H1 (cell line): ENCODE measurements at regions not wholly inside any gene's neighbourhood (a gene's known extent, or its start where the extent isn't known, plus 50 kb on each side); places are given as distances from the start of the nearest gene placed in this dataset.

ENCODE experiments used
- CTCF ChIA-PET: fragments of 300-600 bp; sonication (Branson Sonifier 250); formaldehyde crosslinking; loops from one replicate; lab custom pipeline; 2021; ENCODE audit not compliant: partially characterized antibody; lab: Charles Lee
- POLR2A ChIA-PET: fragments of 300-600 bp; sonication (Branson Sonifier 250); formaldehyde crosslinking; loops from one replicate; lab custom pipeline; 2021; ENCODE audit warnings: inconsistent platforms; ENCODE audit not compliant: partially characterized antibody; lab: Charles Lee
- DNase-seq, 2 experiments: peaks; one replicate each; pipeline versions ENCODE4 v3.0.0 to v3.0.0-alpha.2; 2010 to 2022; ENCODE audit warnings: low spot score in 2 of 2, low read depth in 1 of 2, mixed read lengths in 1 of 2
- FAIRE-seq: peaks from 2 replicates; lab custom pipeline; 2011; peaks lifted over from hg19 to GRCh38; lab: Jason Lieb, UNC
- H2AFZ ChIP-seq: 2 replicates; pipeline ENCODE4 v1.8.1; 2012; ENCODE audit warnings: low read length, inconsistent platforms
- H2AK5ac ChIP-seq: 2 replicates; pipeline ENCODE4 v1.6.1; 2013; ENCODE audit warnings: low read depth, low read length
- H2BK120ac ChIP-seq: replicated peaks from 2 replicates; pipeline ENCODE3; 2013; ENCODE audit warnings: low read depth, low read length, inconsistent platforms
- H2BK12ac ChIP-seq: 2 replicates; pipeline ENCODE4 v1.6.1; 2013; ENCODE audit warnings: low read depth, low read length
- H2BK15ac ChIP-seq: 2 replicates; pipeline ENCODE4 v1.6.1; 2013; ENCODE audit warnings: low read length
- H2BK20ac ChIP-seq: 2 replicates; pipeline ENCODE4 v1.6.1; 2013; ENCODE audit warnings: low read length
- H2BK5ac ChIP-seq: 2 replicates; pipeline ENCODE4 v1.6.1; 2013; ENCODE audit warnings: low read depth, low read length
- H3K14ac ChIP-seq: 2 replicates; pipeline ENCODE4 v1.6.1; 2013; ENCODE audit warnings: inconsistent platforms; ENCODE audit not compliant: insufficient read length
- H3K18ac ChIP-seq: 2 replicates; pipeline ENCODE4 v1.6.1; 2013; ENCODE audit warnings: low read length; ENCODE audit errors: extremely low read depth
- H3K23ac ChIP-seq: 2 replicates; pipeline ENCODE4 v1.6.1; 2013; ENCODE audit warnings: inconsistent platforms; ENCODE audit not compliant: insufficient read length
- H3K23me2 ChIP-seq: 2 replicates; pipeline ENCODE4 v1.6.1; 2013; ENCODE audit warnings: low read depth, low read length
- H3K27ac ChIP-seq: 2 replicates; pipeline ENCODE4 v1.6.1; 2011; ENCODE audit warnings: low read depth, low read length, inconsistent platforms
- H3K27me3 ChIP-seq, 4 experiments: replicated peaks in 1 of 4; 1 replicate in 1 of 4; 2 replicates in 3 of 4; pipeline versions ENCODE4 v1.6.1 to v1.8.1; 2011 to 2013; ENCODE audit warnings: low read length in 3 of 4, mild to moderate bottlenecking in 3 of 4, inconsistent platforms in 2 of 4, mixed read lengths in 2 of 4, moderate library complexity in 1 of 4; ENCODE audit not compliant: control insufficient read depth in 3 of 4, insufficient read depth in 3 of 4; ENCODE audit errors: extremely low read depth in 1 of 4
- H3K36me3 ChIP-seq, 4 experiments: 2 replicates each; pipeline versions ENCODE4 v1.6.1 to v1.8.1; 2011 to 2013; ENCODE audit warnings: mild to moderate bottlenecking in 4 of 4, low read length in 3 of 4, moderate library complexity in 2 of 4, control low read depth in 1 of 4, inconsistent platforms in 1 of 4; ENCODE audit not compliant: insufficient read depth in 4 of 4, control insufficient read depth in 2 of 4
- H3K4ac ChIP-seq: replicated peaks from 2 replicates; pipeline ENCODE3; 2013; ENCODE audit warnings: low read length, low read depth, mixed read lengths, inconsistent platforms; ENCODE audit not compliant: insufficient read length
- H3K4me1 ChIP-seq, 4 experiments: replicated peaks in 1 of 4; 1 replicate in 1 of 4; 2 replicates in 3 of 4; pipeline versions ENCODE4 v1.6.1 to v1.8.1; 2011 to 2013; ENCODE audit warnings: low read length in 3 of 4, inconsistent platforms in 2 of 4, mixed read lengths in 1 of 4; ENCODE audit not compliant: insufficient read depth in 4 of 4, control insufficient read depth in 3 of 4
- H3K4me2 ChIP-seq, 2 experiments: 2 replicates each; pipeline versions ENCODE4 v1.6.1 to v1.8.1; 2011 to 2013; ENCODE audit warnings: low read depth in 2 of 2, low read length in 2 of 2, control low read depth in 1 of 2, inconsistent platforms in 1 of 2, mild to moderate bottlenecking in 1 of 2; ENCODE audit not compliant: insufficient read depth in 1 of 2
- H3K4me3 ChIP-seq, 4 experiments: fragments of 200-600, 300-600 bp in 1 of 4; sonication (generic), shearing (Covaris generic), sonication (Bioruptor Twin) in 1 of 4; 2 replicates each; pipeline versions ENCODE4 v1.5.1 to v1.8.1; 2011 to 2016; ENCODE audit warnings: low read length in 4 of 4, low read depth in 3 of 4, control low read depth in 2 of 4, inconsistent platforms in 2 of 4, mild to moderate bottlenecking in 2 of 4, mixed read lengths in 1 of 4, moderate library complexity in 1 of 4; ENCODE audit not compliant: insufficient read depth in 2 of 4; ENCODE audit errors: extremely low read depth in 1 of 4
- H3K56ac ChIP-seq: replicated peaks from 2 replicates; pipeline ENCODE3; 2013; ENCODE audit warnings: low read depth, mild to moderate bottlenecking, mixed read lengths, low read length, inconsistent platforms; ENCODE audit not compliant: insufficient read length
- H3K79me1 ChIP-seq: 2 replicates; pipeline ENCODE4 v1.6.1; 2013; ENCODE audit warnings: low read depth, low read length, control low read depth
- H3K79me2 ChIP-seq, 2 experiments: 2 replicates each; pipeline versions ENCODE4 v1.6.1 to v1.8.1; 2012 to 2013; ENCODE audit warnings: low read length in 2 of 2, mild to moderate bottlenecking in 2 of 2, inconsistent platforms in 1 of 2; ENCODE audit not compliant: insufficient read depth in 2 of 2, control insufficient read depth in 1 of 2
- H3K9ac ChIP-seq, 4 experiments: replicated peaks in 1 of 4; 1 replicate in 1 of 4; 2 replicates in 3 of 4; pipeline versions ENCODE4 v1.6.1 to v1.8.1; 2011 to 2013; ENCODE audit warnings: low read depth in 3 of 4, low read length in 3 of 4, control low read depth in 2 of 4, mild to moderate bottlenecking in 2 of 4, moderate library complexity in 2 of 4, inconsistent platforms in 1 of 4; ENCODE audit errors: extremely low read depth in 1 of 4
- H3K9me3 ChIP-seq, 2 experiments: 2 replicates each; pipeline versions ENCODE4 v1.6.1 to v1.8.1; 2012 to 2013; ENCODE audit warnings: mild to moderate bottlenecking in 2 of 2, moderate library complexity in 2 of 2, control low read depth in 1 of 2, inconsistent platforms in 1 of 2, low read depth in 1 of 2, low read length in 1 of 2, mixed read lengths in 1 of 2; ENCODE audit not compliant: insufficient read depth in 2 of 2
- H4K20me1 ChIP-seq, 2 experiments: replicated peaks in 1 of 2; 2 replicates each; pipeline versions ENCODE3 to v1.8.1; 2011 to 2013; ENCODE audit warnings: inconsistent platforms in 2 of 2, low read length in 2 of 2, mild to moderate bottlenecking in 1 of 2; ENCODE audit not compliant: insufficient read depth in 2 of 2, control insufficient read depth in 1 of 2
- H4K5ac ChIP-seq: 2 replicates; pipeline ENCODE4 v1.6.1; 2013; ENCODE audit warnings: low read length, low read depth, mixed read lengths, inconsistent platforms; ENCODE audit not compliant: insufficient read length
- H4K8ac ChIP-seq: 2 replicates; pipeline ENCODE4 v1.8.0; 2013; ENCODE audit warnings: mild to moderate bottlenecking, moderate library complexity, low read length, inconsistent platforms; ENCODE audit not compliant: insufficient read depth; ENCODE audit errors: extremely low read depth
- H4K91ac ChIP-seq: replicated peaks from 2 replicates; pipeline ENCODE3; 2013; ENCODE audit warnings: low read length, mixed read lengths, inconsistent platforms; ENCODE audit not compliant: insufficient read length
- ASH2L ChIP-seq: fragments of 200-600, 300-600 bp; sonication (generic); IDR thresholded peaks from one replicate; pipeline ENCODE4 v1.7.1; 2017; ENCODE audit warnings: low read length
- BRCA1 ChIP-seq: IDR thresholded peaks from 2 replicates; pipeline ENCODE4 v1.6.1; 2012; ENCODE audit warnings: low read depth, low read length, improper control_type of control experiment
- CEBPB ChIP-seq: IDR thresholded peaks from 2 replicates; pipeline ENCODE4 v1.6.1; 2012; ENCODE audit warnings: low read depth, low read length
- EZH2 ChIP-seq: fragments of 200-600 bp; sonication (generic); IDR thresholded peaks from 2 replicates; pipeline ENCODE4 v1.7.1; 2012; ENCODE audit warnings: low read depth, mild to moderate bottlenecking, moderate library complexity, low read length, inconsistent platforms; ENCODE audit not compliant: severe bottlenecking
- FOSL1 ChIP-seq: IDR thresholded peaks from 2 replicates; pipeline ENCODE4 v1.6.1; 2011; ENCODE audit warnings: mild to moderate bottlenecking, low read depth, low read length, moderate library complexity; ENCODE audit not compliant: insufficient read depth
- GABPA ChIP-seq: IDR thresholded peaks from 2 replicates; pipeline ENCODE4 v1.6.1; 2011; ENCODE audit warnings: mild to moderate bottlenecking, low read length, moderate library complexity, borderline replicate concordance; ENCODE audit not compliant: insufficient read depth
- HDAC6 ChIP-seq: IDR thresholded peaks from one replicate; pipeline ENCODE4 v1.7.1; 2012; ENCODE audit warnings: low read depth, mild to moderate bottlenecking, inconsistent platforms, low read length, moderate library complexity
- KDM4A ChIP-seq: IDR thresholded peaks from one replicate; pipeline ENCODE4 v1.7.1; 2012; ENCODE audit warnings: low read depth, mild to moderate bottlenecking, moderate library complexity, low read length, inconsistent platforms; ENCODE audit not compliant: severe bottlenecking
- NANOG ChIP-seq: IDR thresholded peaks from 2 replicates; pipeline ENCODE4 v1.6.1; 2011; ENCODE audit warnings: low read length, low read depth, mild to moderate bottlenecking, inconsistent platforms; ENCODE audit not compliant: insufficient read depth, poor library complexity, severe bottlenecking
- POU5F1 ChIP-seq: IDR thresholded peaks from 2 replicates; pipeline ENCODE4 v1.6.1; 2011; ENCODE audit warnings: low read depth, mild to moderate bottlenecking, low read length, moderate library complexity
- SIRT6 ChIP-seq: IDR thresholded peaks from one replicate; pipeline ENCODE4 v1.7.1; 2012; ENCODE audit warnings: low read length, inconsistent platforms
- SP4 ChIP-seq: IDR thresholded peaks from 2 replicates; pipeline ENCODE4 v1.6.1; 2012; ENCODE audit warnings: low read length, inconsistent platforms
- SRF ChIP-seq: IDR thresholded peaks from 2 replicates; pipeline ENCODE4 v1.6.1; 2011; ENCODE audit warnings: mild to moderate bottlenecking, low read depth, low read length, moderate library complexity
- SUZ12 ChIP-seq: fragments of 200-600 bp; sonication (generic); IDR thresholded peaks from 2 replicates; pipeline ENCODE4 v1.6.1; 2012; ENCODE audit warnings: mild to moderate bottlenecking, inconsistent platforms, low read length, moderate library complexity, mixed read lengths
- TBP ChIP-seq: IDR thresholded peaks from 2 replicates; pipeline ENCODE4 v1.6.1; 2011; ENCODE audit warnings: low read depth, low read length, improper control_type of control experiment
- TEAD4 ChIP-seq: IDR thresholded peaks from 2 replicates; pipeline ENCODE4 v1.6.1; 2012; ENCODE audit warnings: low read depth, low read length, inconsistent platforms, mixed read lengths
- WGBS, 2 experiments: shearing (Covaris generic) in 1 of 2; methylation state at CpG; one replicate each; pipeline versions ENCODE4 v1.1.6 to v1.1.7; 2013 to 2015; ENCODE audit warnings: low lambda C conversion rate in 2 of 2, mixed read lengths in 2 of 2, inconsistent platforms in 1 of 2, low coverage in 1 of 2, missing lambda C conversion rate in 1 of 2; ENCODE audit not compliant: insufficient replicate concordance in 2 of 2, insufficient coverage in 1 of 2, insufficient read length in 1 of 2; ENCODE audit errors: extremely low coverage in 1 of 2, missing lambda C conversion rate in 1 of 2; 5-methylcytosine and 5-hydroxymethylcytosine counted together

DNA sequence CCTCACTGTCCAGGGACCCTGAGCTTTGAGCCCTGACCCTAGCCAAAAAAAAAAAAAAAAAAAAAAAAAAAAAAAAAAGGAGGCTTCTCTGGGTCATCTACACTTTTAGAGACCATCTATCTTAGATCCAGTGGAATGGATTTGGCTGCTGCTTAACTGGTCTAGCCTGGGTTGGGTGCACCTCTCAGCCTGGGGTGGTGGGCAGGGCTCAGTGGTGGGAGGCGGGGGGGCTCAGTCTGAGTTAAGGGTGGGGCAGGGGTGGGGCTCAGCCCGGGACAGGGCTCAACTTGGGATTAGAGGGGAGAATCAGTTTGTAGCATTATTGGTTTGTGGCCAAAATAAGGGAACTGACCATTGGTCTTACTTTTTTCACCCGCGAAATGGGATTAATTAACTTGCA lies 139.2 kb downstream of the TPRA1 start:
- 0 out of 2 replicates have a peak overlapping the region, but pooled peaks have one; percentile 3 for H2BK20ac ChIP-seq
- H3K56ac ChIP-seq, result no peak overlapping the region
- no peak overlapping the region; a peak in 1 of 8 replicates for H3K4me3 ChIP-seq
- H3K4me2 ChIP-seq, result no peak overlapping the region
- peaks cover under 1 to 16% (median 13%) of the 10 kb centered on the region in 4 experiments; a peak in 6 of 7 replicates for H3K27me3 ChIP-seq
- no peaks in the 10 kb centered on the region for H3K36me3 ChIP-seq
- no peak overlapping the region for H3K27ac ChIP-seq
- no peaks in the 10 kb centered on the region for H4K20me1 ChIP-seq
- no peak overlapping the region for H3K18ac ChIP-seq
- H4K8ac ChIP-seq, result no peak overlapping the region
- no peak overlapping the region for H3K23ac ChIP-seq
- H3K4me1 ChIP-seq, result peaks cover 0 to 6% (median 2%) of the 10 kb centered on the region in 4 experiments; a peak in 3 of 7 replicates
- no peak overlapping the region for H4K5ac ChIP-seq
- no peak overlapping the region for H3K9ac ChIP-seq
- no peaks in the 10 kb centered on the region for H3K79me2 ChIP-seq
- no peak overlapping the region for H2BK120ac ChIP-seq
- no peak overlapping the region for H3K14ac ChIP-seq
- H2AFZ ChIP-seq, result no peak overlapping the region
- no peak overlapping the region for H2BK15ac ChIP-seq
- H4K91ac ChIP-seq, result no peak overlapping the region
- H3K9me3 ChIP-seq, result no peaks in the 10 kb centered on the region
- no peak for FAIRE-seq
- no peak overlapping the region for H2BK5ac ChIP-seq
- no peak overlapping the region for H2AK5ac ChIP-seq
- no peaks in the 10 kb centered on the region for H3K79me1 ChIP-seq
- ChIA-PET CTCF (interaction anchor here (1.1 to 2.2 kb wide), 3 partner anchors 60 to 442 kb away, joined by 3 to 12 read pairs (median 6); no protein-coding TSS in a partner anchor), POLR2A (interaction anchor here (1.1 kb wide), 1 partner anchor 76 kb away, joined by 5 read pairs; no protein-coding TSS in a partner anchor)
- 100% methylated on average over 4 of the region's 4 CpGs; no CpG with 5 or more reads in 1 of the 2 experiments for WGBS, 2 experiments
- no peak for DNase-seq
- no peak overlapping the region for H2BK12ac ChIP-seq
- peaks cover 2% of the 10 kb centered on the region; the same call in 1 of the 2 replicates for H3K23me2 ChIP-seq
- H3K4ac ChIP-seq, result no peak overlapping the region
- no peak for TF ChIP-seq BRCA1
- no peak for TF ChIP-seq CEBPB
- TF ChIP-seq TEAD4, result no peak
- no peak for TF ChIP-seq POU5F1
- no peak for TF ChIP-seq NANOG
- TF ChIP-seq EZH2, result no peak
- TF ChIP-seq SUZ12, result no peak
- TF ChIP-seq SIRT6, result no peak
- no peak for TF ChIP-seq SP4
- TF ChIP-seq KDM4A, result no peak
- no peak for TF ChIP-seq GABPA
- TF ChIP-seq SRF, result no peak
- no peak for TF ChIP-seq FOSL1
- no peak for TF ChIP-seq ASH2L
- no peak for TF ChIP-seq HDAC6
- no peak for TF ChIP-seq TBP
